Daoy (cell line): ENCODE measurements at regions not wholly inside any gene's neighbourhood (a gene's known extent, or its start where the extent isn't known, plus 50 kb on each side); places are given as distances from the start of the nearest gene placed in this dataset.
A peak's percentile ranks its signal among the peaks of the same experiment; 100 is the strongest.
"Not testable (repeated sequence)": the region's sequence is repeated elsewhere in the genome, so short reads cannot be mapped to it uniquely, and the experiment has no call there.

ENCODE experiments used
- DNase-seq: peaks from one replicate; pipeline ENCODE4 v3.0.0-alpha.2; 2015; ENCODE audit warnings: low read depth

- peak; percentile 88 for DNase-seq
These were observed 326.4 kb downstream of the DCHS2 start for GRCh38 chr4:154164931-154165839.

- no peak for DNase-seq
These were observed 330.9 kb downstream of the DCHS2 start for GRCh38 chr4:154160519-154161301.

- DNase-seq = no peak
These were observed 333.0 kb downstream of the DCHS2 start for GRCh38 chr4:154158361-154159155.

GRCh38 chr4:154152546-154152945, 339.1 kb downstream of the DCHS2 start:
- DNase-seq = no peak

GRCh38 chr4:154149236-154149635, 342.4 kb downstream of the DCHS2 start:
- DNase-seq = not testable (repeated sequence)

GRCh38 chr4:154143720-154144119, 347.9 kb downstream of the DCHS2 start:
- DNase-seq = no peak

- DNase-seq = no peak
These were observed 348.9 kb downstream of the DCHS2 start for GRCh38 chr4:154142664-154143063.

GRCh38 chr4:154140869-154141268, 350.7 kb downstream of the DCHS2 start:
- no peak for DNase-seq

- DNase-seq = no peak
These were observed 348.5 kb upstream of the SFRP2 start for GRCh38 chr4:154137320-154137905.

- no peak for DNase-seq
These were observed 346.7 kb upstream of the SFRP2 start for GRCh38 chr4:154135576-154135975.

GRCh38 chr4:154132406-154132805, 343.5 kb upstream of the SFRP2 start:
- DNase-seq = peak; percentile 4

- no peak for DNase-seq
These were observed 337.4 kb upstream of the SFRP2 start for GRCh38 chr4:154126276-154126675.

GRCh38 chr4:154125340-154125739, 336.5 kb upstream of the SFRP2 start:
- no peak for DNase-seq

GRCh38 chr4:154124539-154125255, 335.8 kb upstream of the SFRP2 start:
- DNase-seq = peak; percentile 50

GRCh38 chr4:154123897-154124296, 335.0 kb upstream of the SFRP2 start:
- no peak for DNase-seq

GRCh38 chr4:154120690-154121345, 331.9 kb upstream of the SFRP2 start:
- no peak for DNase-seq

- no peak for DNase-seq
These were observed 331.3 kb upstream of the SFRP2 start for GRCh38 chr4:154120006-154120676.

- no peak for DNase-seq
These were observed 330.4 kb upstream of the SFRP2 start for GRCh38 chr4:154119317-154119716.

GRCh38 chr4:154117726-154118125, 328.8 kb upstream of the SFRP2 start:
- DNase-seq = not testable (repeated sequence)

GRCh38 chr4:154107337-154107736, 318.5 kb upstream of the SFRP2 start:
- DNase-seq = no peak
